GM12892 (cell line): ENCODE measurements at regions not wholly inside any gene's neighbourhood (a gene's known extent, or its start where the extent isn't known, plus 50 kb on each side); places are given as distances from the start of the nearest gene placed in this dataset.

Source experiments
- POLR2A ChIP-seq: IDR thresholded peaks from 2 replicates; pipeline ENCODE4 v1.6.1; 2011; ENCODE audit warnings: low read depth, low read length, control low read depth
- POLR2AphosphoS5 ChIP-seq: IDR thresholded peaks from 2 replicates; pipeline ENCODE4 v1.6.1; 2011; ENCODE audit warnings: low read depth, low read length, control low read depth

DNA sequence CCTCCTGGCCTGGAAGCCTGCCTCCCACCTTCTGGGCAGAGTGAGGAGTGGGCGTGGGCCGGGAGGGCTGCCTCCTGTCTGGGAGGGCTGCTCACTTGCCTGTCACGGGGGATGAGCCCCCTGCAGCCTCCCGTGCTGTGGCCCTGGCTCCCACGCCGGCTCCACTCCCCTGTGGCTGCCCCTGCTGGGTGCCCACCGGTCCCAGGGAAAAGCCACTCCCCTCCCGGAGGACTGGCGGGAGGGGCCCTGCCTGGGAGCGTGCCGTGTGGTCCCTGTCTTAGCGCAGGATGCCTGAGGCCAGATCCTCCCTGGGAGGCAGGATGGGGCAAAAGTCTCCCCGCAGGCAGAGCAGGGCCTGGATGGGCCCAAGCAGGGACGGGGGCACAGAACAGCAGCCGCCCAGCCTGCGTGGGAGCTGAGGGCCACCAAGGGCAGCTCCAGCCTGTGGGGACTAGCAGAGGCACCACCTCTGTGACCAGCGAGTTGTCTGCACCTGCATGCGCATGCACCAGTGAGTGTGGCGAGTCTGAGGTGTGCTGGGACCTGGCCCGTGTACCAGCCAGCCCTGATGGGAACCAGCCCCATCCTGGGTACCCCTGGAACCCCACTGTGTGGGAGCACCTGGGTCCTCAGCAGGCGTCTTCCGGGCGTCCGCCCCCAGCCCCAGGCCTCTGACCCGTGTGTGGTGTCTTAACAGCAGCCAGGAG is 339.9 kb downstream of the SEC14L1 start:
- TF ChIP-seq POLR2A (no peak), POLR2AphosphoS5 (no peak)
